Kasumi-1 (cell line): ENCODE measurements at regions not wholly inside any gene's neighbourhood (a gene's known extent, or its start where the extent isn't known, plus 50 kb on each side); places are given as distances from the start of the nearest gene placed in this dataset.

ENCODE experiments used
- DNase-seq, 2 experiments: peaks; one replicate each; lab custom pipeline; 2025; lab: John Stamatoyannopoulos, UW

- DNase-seq = no peak
These were observed 105.5 kb upstream of the CPEB4 start for GRCh38 chr5:173782671-173783101.

DNA sequence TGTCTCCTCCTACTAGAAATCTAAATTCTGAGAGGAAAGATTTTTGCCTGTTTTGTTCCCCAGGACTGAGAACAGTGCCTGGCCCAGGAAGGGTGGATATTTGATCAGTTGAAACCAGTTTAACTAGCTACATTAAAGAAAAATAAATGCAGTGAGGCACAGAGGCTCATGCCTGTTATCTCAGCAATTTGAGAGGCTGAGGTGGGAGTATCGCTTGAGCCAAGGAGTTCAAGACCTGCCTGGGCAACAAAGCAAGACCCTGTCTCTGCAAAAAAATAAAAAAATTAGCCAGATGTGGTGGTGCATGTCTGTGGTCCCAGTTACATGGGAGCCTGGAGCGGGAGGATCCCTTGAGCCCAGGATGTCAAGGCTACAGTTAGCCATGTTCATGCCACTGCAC is 104.8 kb upstream of the CPEB4 start:
- no peak for DNase-seq

DNA sequence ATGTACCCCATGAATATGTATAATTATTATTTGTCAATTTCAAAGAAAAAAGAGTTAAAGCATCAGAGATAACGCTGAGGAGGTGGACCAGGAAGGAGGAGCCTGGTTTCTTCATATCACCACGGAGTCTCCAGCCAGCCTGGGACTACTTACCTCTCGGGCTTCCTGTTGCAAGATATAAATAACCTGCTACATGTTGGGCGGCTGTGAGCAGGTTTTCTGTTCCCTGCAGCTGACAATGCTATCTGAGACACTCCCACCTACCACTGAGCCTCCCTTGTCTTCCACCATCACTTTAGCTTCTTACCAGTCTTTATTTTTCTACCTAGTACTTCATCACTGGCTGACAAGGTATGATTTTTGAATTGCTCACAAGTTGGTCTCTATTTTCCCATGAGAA is 102.7 kb upstream of the CPEB4 start:
- DNase-seq = no peak

- DNase-seq = no peak
These were observed 102.3 kb upstream of the CPEB4 start for GRCh38 chr5:173785866-173786265.

DNA sequence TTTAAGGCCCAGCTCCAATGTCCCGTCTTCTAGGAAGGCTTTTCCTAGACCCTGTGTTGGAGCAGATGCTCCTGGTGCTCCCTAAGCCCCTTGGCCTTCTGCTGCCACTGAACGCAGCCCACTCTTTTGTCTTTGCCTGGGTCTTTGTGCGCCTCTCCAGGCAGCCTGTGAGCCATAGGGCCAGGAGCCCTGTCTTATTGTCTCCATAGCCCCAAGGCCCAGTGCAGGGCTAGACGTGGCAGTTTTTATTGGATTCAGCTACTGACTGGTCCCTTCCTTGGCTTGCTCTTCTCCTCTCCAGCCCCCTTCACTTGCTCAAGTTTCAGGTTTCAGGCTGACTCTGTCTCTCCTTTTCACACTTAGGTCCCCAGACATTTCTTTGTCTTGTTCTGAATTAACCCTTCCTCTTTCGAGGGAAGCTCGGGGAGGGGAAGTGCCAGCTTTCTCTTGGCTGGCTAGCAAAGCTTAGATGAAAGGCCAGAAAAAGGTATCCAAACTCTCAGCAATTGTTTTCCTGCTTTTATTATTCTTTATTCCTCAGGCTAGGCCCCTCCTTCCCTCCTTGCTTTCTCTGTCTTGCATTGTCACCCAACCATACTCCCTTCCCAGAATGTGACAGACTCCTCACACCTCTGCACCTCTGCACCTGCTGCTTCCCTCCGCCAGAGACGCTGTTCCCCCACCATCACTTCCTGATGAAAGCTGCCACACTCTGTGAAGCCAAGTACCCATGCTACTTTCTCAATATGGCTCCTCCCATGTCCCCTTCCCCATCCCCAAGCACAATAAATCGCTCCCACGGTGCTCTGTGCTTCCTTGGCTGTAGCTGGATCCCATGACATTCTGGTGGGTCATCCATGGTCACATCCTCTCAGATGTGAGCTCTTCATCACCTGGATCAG is 101.6 kb upstream of the CPEB4 start:
- DNase-seq = peak; percentile 39 to 50

DNA sequence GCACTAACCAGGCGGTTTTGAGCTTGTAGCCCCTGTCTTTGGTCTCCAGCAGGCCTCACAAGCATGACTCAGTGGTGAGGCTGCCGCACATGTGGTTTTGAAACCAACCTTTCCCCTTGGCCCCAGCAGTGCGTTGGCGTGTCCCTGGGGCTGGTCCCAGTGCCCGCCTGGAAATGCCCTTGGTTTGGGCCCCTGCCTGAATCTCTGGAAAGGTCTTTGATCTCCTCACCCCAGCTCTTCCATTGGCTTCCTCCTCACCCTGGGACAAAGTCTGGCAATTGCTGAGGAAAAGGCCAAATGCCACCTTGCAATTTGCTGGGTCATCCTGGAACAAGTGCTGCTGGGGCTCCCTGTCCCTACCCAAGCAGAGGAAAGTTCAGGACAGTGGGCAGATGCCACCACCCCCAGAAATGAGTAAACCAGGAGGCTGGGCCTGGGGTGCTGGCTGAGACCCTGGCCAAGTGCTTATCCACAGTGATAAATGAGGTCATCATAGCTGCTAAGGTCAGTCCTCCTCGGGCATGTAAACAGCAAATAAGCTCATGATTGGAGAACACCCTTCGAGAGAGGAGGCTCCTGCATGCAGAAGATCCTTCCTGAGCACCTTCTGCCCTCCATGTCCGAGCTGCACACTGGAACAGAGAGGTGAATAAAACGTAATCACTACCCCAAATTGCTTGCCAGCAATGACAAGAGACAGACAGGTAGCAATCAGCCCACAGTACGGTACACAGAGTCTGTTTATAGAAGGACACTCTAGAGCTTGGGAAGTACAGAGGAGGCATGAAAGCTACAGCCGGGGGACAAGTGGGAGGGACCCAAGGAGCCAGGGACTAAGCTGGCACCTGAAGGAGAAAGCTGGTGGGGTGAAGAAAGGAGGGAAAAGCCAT is 98.9 kb upstream of the CPEB4 start:
- no peak for DNase-seq

GRCh38 chr5:173790177-173790719 is 97.9 kb upstream of the CPEB4 start:
- no peak for DNase-seq

DNA sequence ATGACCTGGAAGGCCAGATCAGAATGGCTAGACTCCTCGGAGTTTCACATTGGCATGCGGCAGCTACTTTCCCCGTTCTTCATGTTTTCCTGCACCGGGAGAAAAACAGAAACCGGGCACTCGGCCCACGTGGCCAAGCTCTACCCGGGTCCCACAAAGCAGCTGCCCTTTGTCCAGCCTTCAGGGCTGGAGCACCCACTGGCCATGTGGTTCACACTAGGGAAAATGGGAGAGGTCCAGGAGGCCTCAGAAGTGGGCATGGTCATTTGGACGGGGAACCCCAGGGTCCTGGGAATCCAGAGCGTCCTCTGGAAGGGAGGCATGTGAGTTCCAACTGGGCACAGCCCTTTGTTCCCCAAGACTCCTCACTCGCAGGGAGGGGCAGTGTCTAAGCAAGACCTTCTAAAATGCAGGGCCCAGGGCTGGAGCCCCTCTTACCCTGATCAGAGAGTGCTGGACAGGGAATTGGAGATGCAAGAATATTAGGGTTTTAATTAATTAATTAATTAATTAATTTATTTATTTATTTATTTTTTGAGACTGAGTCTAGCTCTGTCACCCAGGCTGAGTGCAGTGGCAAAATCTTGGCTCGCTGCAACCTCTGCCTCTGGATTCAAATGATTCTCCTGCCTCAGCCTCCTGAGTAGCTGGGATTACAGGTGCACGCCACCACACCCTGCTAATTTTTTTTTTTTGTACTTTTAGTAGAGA is 97.2 kb upstream of the CPEB4 start:
- no peak for DNase-seq

GRCh38 chr5:173791878-173792277 is 96.3 kb upstream of the CPEB4 start:
- DNase-seq = no peak

GRCh38 chr5:173792781-173793547 is 95.2 kb upstream of the CPEB4 start:
- DNase-seq = no peak

DNA sequence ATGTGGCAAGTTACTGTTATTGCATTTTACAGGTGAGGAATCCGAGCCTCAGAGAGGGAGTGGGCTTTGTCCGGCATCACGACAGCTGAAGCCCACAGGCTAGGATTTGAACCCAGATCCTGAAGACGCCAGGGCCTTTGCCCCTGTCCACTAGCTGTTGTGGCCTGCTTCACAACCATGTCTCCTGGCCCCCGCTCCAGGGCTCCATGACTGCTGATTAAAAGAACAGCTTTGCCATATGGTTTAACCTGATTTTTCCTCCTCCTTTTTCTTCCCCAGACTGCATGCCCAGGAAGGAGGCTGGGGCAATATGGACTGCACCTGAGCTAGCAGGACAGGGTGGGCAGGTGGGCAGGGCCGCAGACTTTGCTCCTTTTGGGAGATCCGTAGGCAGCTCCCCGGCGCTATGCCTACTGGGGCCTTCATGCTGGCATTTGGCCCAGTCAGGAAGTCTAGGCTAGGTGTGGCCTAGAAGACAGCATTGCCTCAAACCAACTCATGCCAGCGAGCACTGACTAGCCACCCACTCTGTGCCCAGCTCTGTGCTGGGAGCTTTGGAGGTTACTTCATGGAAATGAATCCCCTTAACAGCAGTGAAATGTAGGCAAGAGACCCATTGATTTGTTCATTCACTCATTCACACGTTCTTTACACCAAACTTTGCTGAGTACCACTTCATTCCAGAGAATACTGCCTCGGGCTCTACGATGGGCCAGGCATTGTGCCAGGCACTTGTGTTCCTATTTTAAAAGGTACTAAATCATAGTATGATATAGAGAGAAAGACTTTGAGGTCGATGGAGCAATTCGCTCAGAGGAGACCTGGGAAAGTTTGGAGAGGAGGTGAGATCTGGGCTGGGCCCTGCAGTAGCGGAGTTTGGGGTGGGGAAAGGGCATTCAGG is 94.3 kb upstream of the CPEB4 start:
- DNase-seq = no peak

- no peak for DNase-seq
These were observed 93.2 kb upstream of the CPEB4 start for GRCh38 chr5:173794901-173795416.

- DNase-seq = no peak
These were observed 92.5 kb upstream of the CPEB4 start for GRCh38 chr5:173795601-173796000.

DNA sequence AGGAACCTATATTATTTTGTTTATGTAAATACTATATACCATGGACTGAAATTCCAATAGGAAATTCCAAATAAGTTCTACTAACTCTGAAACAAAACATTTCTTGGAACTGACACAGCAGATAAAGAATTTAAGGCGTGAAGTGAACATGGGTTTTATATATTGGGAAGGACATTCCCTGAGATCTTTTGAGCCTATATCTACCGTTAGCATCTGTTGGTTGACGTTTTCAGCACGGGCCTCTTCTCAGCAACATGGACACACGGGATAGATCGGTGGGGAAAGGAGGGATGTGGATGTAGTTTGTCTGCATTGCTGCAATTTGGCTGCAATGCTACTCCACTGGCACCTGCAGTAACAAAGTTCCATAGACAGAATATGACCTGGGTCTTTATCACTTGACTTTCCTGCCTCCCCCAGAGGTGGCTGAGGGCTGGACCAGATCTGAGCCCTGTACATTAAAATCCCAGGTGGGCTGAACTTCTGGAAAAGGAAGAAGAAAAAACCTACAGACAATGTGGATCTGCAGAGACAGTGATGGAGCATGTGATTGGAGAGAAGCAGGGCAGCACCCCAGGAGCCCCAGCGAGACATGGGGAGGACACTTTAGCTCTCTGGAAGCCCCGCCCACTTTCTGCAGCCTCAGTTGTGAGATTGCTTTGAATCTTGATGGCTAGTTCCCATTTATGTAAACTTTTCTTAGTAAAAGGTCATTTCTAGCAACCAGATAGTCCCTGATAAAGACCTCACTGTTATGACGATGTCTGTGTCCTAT is 91.2 kb upstream of the CPEB4 start:
- no peak for DNase-seq

DNA sequence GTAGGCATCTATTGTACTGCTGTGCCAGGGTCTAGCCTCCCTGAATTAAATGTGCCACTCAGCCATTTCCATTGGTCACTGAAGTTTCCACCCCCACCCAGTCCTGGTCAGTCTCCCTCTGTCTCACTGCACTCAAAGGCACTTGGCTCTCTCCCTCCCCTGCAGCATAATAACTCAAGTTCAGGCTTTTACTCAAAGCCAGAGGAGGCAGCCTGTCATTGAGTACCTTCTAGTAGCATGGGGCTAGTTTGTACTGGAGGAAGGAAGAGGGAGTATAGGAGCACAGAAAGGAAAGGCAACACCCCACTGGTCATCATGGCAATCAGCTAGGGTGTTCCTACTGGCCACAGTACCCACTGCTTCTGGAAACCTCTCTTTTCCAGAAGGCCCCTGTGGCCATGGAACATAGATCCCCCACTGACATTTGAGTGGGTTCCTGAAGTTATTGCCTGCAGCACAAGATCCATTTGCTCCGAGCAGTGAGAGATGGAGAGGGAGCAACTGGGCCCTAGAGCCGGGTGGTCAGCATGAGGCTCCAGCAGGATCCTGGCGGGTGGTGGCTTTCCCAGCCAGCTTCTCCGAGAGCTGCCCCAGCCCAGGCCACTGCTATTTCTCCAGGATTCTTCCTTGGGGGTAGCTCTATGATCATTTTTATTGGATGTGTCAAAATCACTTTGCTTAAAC is 89.9 kb upstream of the CPEB4 start:
- DNase-seq = no peak

GRCh38 chr5:173800340-173800739 is 87.8 kb upstream of the CPEB4 start:
- DNase-seq = no peak

GRCh38 chr5:173801006-173801405 is 87.1 kb upstream of the CPEB4 start:
- DNase-seq = no peak

DNA sequence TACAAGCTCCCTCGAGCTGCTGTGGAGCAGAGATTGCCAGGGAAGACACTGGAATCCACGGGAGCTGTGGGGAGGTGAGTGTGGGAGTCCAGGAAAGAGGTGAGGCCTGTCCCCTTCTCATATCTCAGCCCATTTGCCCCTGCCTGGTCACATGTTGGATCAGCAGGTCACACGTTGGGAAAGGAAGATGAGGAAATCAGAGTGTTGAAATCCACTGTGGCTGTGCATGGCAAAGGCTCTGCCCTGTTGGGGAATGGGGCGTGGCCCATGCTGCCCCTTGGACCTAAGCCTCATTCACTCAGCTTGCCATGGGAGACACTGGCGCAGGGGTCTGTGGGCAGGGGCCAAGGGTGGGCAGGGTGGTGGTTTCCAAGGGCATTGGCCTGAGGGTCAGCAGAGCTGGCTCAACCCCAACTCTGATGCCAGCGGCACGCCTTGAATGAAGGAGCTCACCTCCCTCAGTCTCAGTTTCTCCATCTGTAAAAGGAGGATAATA is 85.4 kb upstream of the CPEB4 start:
- peak; percentile 67 to 86 for DNase-seq
